ENCODE measurements at regions not wholly inside any gene's neighbourhood (a gene's known extent, or its start where the extent isn't known, plus 50 kb on each side); places are given as distances from the start of the nearest gene placed in this dataset.

DNA sequence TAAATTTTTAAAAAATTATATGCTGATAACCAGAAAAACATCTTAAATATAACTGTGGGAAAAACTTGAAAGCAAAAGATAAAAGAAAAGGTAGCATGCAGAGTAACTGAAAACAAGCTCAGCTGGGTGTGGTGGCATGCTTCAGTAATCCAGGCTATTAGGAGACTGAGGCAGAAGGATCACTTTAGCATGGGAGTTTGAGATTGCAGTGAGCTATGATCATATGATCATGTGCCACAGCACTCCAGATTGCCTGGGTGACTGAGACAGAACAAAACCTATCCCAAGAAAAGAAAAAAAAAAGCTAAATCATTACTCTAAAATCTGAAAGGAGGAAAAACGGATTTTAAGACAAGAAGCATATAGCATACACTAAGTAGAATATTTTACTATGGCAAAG lies 1624.0 kb downstream of the AMY1C start:
- Histone ChIP-seq H3K4me1 (no peaks in the 10 kb centered on the region), H3K4me3 (no peak overlapping the region), H3K27me3 (no peaks in the 10 kb centered on the region), H3K9me3 (peaks cover 0 to 5% of the 10 kb centered on the region in 2 donors), H3K36me3 (no peaks in the 10 kb centered on the region), H3K27ac (no peak overlapping the region)
- intact Hi-C loops (cut with DNase I) = no loop called here
- TF ChIP-seq, protein P1, sequence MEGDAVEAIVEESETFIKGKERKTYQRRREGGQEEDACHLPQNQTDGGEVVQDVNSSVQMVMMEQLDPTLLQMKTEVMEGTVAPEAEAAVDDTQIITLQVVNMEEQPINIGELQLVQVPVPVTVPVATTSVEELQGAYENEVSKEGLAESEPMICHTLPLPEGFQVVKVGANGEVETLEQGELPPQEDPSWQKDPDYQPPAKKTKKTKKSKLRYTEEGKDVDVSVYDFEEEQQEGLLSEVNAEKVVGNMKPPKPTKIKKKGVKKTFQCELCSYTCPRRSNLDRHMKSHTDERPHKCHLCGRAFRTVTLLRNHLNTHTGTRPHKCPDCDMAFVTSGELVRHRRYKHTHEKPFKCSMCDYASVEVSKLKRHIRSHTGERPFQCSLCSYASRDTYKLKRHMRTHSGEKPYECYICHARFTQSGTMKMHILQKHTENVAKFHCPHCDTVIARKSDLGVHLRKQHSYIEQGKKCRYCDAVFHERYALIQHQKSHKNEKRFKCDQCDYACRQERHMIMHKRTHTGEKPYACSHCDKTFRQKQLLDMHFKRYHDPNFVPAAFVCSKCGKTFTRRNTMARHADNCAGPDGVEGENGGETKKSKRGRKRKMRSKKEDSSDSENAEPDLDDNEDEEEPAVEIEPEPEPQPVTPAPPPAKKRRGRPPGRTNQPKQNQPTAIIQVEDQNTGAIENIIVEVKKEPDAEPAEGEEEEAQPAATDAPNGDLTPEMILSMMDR (IDR thresholded peaks at IDR 0.05) = no peak
- DNase-seq (ENCODE audit: low spot score in 2 of 2) = no peak

DNA sequence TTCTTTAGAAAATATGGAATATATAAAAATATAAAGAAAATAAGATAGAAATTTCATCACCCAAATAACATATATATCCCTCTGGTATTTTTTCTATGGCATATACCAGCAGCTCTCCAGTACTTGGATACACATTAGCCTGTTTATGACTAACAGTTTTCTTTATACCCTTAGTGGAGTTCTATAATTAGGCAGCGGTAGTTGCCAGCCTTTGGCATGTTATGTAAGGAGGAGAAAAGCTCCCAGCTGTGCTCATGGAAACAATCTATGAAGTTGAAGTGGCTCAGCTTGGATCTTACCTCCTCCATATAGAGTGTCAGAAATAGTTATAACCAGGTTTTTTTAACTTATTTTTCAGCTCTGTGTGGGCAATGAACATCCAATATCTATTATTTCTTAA lies 1636.8 kb downstream of the AMY1C start:
- intact Hi-C loops (cut with DNase I) = no loop called here
- Histone ChIP-seq H3K4me1 (no peaks in the 10 kb centered on the region), H3K9me3 (no peaks in the 10 kb centered on the region), H3K27me3 (no peaks in the 10 kb centered on the region), H3K36me3 (no peaks in the 10 kb centered on the region), H3K27ac (no peak overlapping the region), H3K4me3 (no peak overlapping the region)
- DNase-seq (ENCODE audit: low spot score in 2 of 2) = no peak
- TF ChIP-seq, protein P1 (IDR thresholded peaks at IDR 0.05) = no peak

DNA sequence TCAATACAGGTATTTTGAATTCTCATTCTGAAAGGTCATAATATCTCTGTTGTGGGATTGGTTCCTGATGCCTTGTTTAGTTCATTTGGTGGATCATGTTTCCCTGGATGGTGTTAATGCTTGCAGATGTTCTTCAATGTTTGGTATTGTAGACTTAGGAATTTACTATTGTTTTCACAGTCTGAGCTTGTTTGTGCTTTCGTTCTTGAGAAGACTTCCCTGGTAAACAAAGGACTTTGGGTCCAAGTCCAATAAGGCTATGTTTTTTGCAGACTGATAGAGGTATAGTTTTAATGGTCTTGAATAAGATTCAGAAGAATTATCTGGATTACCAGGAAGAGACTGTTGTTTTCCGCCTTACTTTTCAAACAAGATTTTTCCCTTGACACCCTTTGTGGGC lies 1646.3 kb downstream of the AMY1C start:
- Histone ChIP-seq H3K36me3 (no peaks in the 10 kb centered on the region), H3K9me3 (no peaks in the 10 kb centered on the region), H3K4me3 (no peak overlapping the region), H3K4me1 (no peaks in the 10 kb centered on the region), H3K27ac (no peak overlapping the region), H3K27me3 (no peaks in the 10 kb centered on the region)
- TF ChIP-seq, protein P1 (IDR thresholded peaks at IDR 0.05) = no peak
- DNase-seq (ENCODE audit: low spot score in 2 of 2) = no peak
- intact Hi-C loops (cut with DNase I) = no loop called here

DNA sequence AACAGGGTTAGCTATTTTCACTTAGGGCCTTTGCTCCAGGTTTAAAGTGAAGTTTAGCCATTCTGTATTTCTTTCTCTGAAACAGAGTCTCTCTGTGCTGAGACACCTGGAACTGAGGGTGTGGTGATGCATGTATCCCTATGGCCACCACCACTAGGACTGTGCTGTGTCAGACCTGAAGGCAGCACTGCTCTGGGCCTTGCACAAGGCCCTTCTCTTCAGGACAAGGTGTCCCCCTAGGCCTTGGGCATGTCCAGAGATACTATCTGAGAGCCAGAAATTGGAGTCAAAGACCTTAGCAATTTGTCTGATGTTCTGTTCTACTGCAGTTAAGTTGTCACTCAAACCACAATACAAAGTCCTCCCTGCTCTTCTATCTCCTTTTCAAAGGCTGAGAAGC lies 1649.2 kb downstream of the AMY1C start:
- Histone ChIP-seq H3K36me3 (no peaks in the 10 kb centered on the region), H3K4me3 (no peak overlapping the region), H3K4me1 (no peaks in the 10 kb centered on the region), H3K27me3 (no peaks in the 10 kb centered on the region), H3K27ac (no peak overlapping the region), H3K9me3 (no peaks in the 10 kb centered on the region)
- no peak for DNase-seq (ENCODE audit: low spot score in 2 of 2)
- intact Hi-C loops (cut with DNase I) = no loop called here
- TF ChIP-seq, protein P1 (IDR thresholded peaks at IDR 0.05) = no peak

DNA sequence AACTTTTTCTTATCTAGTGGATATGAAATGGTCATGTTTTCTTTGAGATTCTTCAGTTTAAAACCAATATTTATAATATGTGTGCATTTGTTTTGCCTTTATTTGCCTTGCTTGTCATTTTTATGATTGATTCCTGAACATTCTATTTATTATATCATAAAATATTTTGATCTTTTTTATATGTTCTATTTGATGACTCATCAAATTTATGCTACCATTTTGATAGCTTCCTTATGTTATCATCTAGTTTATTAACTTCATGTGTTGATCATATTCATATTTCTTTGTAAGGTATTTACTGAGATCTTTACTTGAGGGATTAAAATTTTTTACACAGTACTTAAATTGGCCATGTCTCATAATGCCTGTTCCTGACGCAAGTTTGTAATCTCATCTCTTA lies 1650.0 kb downstream of the AMY1C start:
- TF ChIP-seq, protein P1 (IDR thresholded peaks at IDR 0.05) = no peak
- no peak for DNase-seq (ENCODE audit: low spot score in 2 of 2)
- Histone ChIP-seq H3K4me3 (no peak overlapping the region), H3K36me3 (no peaks in the 10 kb centered on the region), H3K27ac (no peak overlapping the region), H3K4me1 (no peaks in the 10 kb centered on the region), H3K9me3 (no peaks in the 10 kb centered on the region), H3K27me3 (no peaks in the 10 kb centered on the region)
- intact Hi-C loops (cut with DNase I) = no loop called here

DNA sequence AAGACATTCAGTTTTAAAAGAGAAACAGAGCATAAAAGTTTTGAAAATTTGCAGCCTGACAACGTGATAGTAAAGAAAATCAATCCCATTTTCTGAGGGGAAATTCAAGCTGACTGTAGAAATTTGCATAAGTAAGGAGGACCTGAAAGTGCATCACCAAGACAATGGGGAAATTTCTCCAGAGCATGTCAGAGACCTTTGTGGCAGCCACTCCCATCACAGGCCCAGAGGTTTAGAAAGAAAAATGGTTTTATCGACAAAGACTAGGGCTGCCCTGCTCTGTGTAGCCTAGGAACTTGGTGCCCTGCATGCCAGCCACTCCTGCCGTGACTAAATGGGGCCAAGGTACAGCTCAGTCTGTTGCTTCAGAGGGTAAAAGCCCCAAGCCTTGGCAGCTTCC lies 1640.2 kb upstream of the PRMT6 start:
- Histone ChIP-seq H3K27me3 (no peaks in the 10 kb centered on the region), H3K36me3 (no peaks in the 10 kb centered on the region), H3K27ac (no peak overlapping the region), H3K4me3 (no peak overlapping the region), H3K9me3 (no peaks in the 10 kb centered on the region), H3K4me1 (no peaks in the 10 kb centered on the region)
- intact Hi-C loops (cut with DNase I) = no loop called here
- DNase-seq (ENCODE audit: low spot score in 2 of 2) = no peak
- TF ChIP-seq, protein P1 (IDR thresholded peaks at IDR 0.05) = no peak
